Rectal smooth muscle tissue (tissue), 1 donor: ENCODE measurements at regions not wholly inside any gene's neighbourhood (a gene's known extent, or its start where the extent isn't known, plus 50 kb on each side); places are given as distances from the start of the nearest gene placed in this dataset.

Experiments used
- H3K27ac ChIP-seq: one replicate; pipeline ENCODE4 v1.7.0; 2013; ENCODE audit warnings: low read depth, low read length, inconsistent platforms
- H3K27me3 ChIP-seq: one replicate; pipeline ENCODE4 v1.7.0; 2013; ENCODE audit warnings: low read length; ENCODE audit not compliant: control insufficient read depth, insufficient read depth
- H3K36me3 ChIP-seq: one replicate; pipeline ENCODE4 v1.7.0; 2013; ENCODE audit warnings: low read length; ENCODE audit not compliant: control insufficient read depth, insufficient read depth
- H3K4me1 ChIP-seq: one replicate; pipeline ENCODE4 v1.7.0; 2013; ENCODE audit warnings: low read length; ENCODE audit not compliant: control insufficient read depth, insufficient read depth
- H3K4me3 ChIP-seq: one replicate; pipeline ENCODE4 v1.7.0; 2013; ENCODE audit warnings: low read length
- H3K9ac ChIP-seq: one replicate; pipeline ENCODE4 v1.7.0; 2013; ENCODE audit warnings: low read length

GRCh38 chr5:105956456-105957196 lies 1714.1 kb downstream of the EFNA5 start:
- Histone ChIP-seq H3K4me1 (no peaks in the 10 kb centered on the region), H3K27me3 (no peaks in the 10 kb centered on the region), H3K36me3 (no peaks in the 10 kb centered on the region), H3K4me3 (no peak overlapping the region), H3K9ac (no peak overlapping the region), H3K27ac (no peak overlapping the region)

- no peaks in the 10 kb centered on the region for H3K27me3 ChIP-seq
- H3K36me3 ChIP-seq, result no peaks in the 10 kb centered on the region
- H3K4me1 ChIP-seq, result no peaks in the 10 kb centered on the region
- H3K4me3 ChIP-seq, result no peak overlapping the region
- H3K27ac ChIP-seq, result no peak overlapping the region
- no peak overlapping the region for H3K9ac ChIP-seq
Measured at GRCh38 chr5:105954341-105954740, 1716.4 kb downstream of the EFNA5 start.

GRCh38 chr5:105953616-105954015 lies 1717.1 kb downstream of the EFNA5 start:
- H3K4me3 ChIP-seq, result no peak overlapping the region
- no peaks in the 10 kb centered on the region for H3K4me1 ChIP-seq
- H3K27me3 ChIP-seq, result no peaks in the 10 kb centered on the region
- no peak overlapping the region for H3K27ac ChIP-seq
- no peaks in the 10 kb centered on the region for H3K36me3 ChIP-seq
- H3K9ac ChIP-seq, result no peak overlapping the region

- H3K4me3 ChIP-seq, result no peak overlapping the region
- no peak overlapping the region for H3K27ac ChIP-seq
- H3K9ac ChIP-seq, result no peak overlapping the region
- no peaks in the 10 kb centered on the region for H3K4me1 ChIP-seq
- no peaks in the 10 kb centered on the region for H3K27me3 ChIP-seq
- H3K36me3 ChIP-seq, result no peaks in the 10 kb centered on the region
Measured at GRCh38 chr5:105952875-105953274, 1717.9 kb downstream of the EFNA5 start.

GRCh38 chr5:105947461-105947860 lies 1723.3 kb downstream of the EFNA5 start:
- no peaks in the 10 kb centered on the region for H3K27me3 ChIP-seq
- H3K9ac ChIP-seq, result no peak overlapping the region
- H3K4me1 ChIP-seq, result no peaks in the 10 kb centered on the region
- H3K36me3 ChIP-seq, result no peaks in the 10 kb centered on the region
- H3K27ac ChIP-seq, result no peak overlapping the region
- no peak overlapping the region for H3K4me3 ChIP-seq

GRCh38 chr5:105945203-105945972 lies 1725.3 kb downstream of the EFNA5 start:
- no peak overlapping the region for H3K4me3 ChIP-seq
- H3K9ac ChIP-seq, result no peak overlapping the region
- no peaks in the 10 kb centered on the region for H3K36me3 ChIP-seq
- no peaks in the 10 kb centered on the region for H3K27me3 ChIP-seq
- no peak overlapping the region for H3K27ac ChIP-seq
- no peaks in the 10 kb centered on the region for H3K4me1 ChIP-seq

GRCh38 chr5:105940181-105940580 lies 1730.6 kb downstream of the EFNA5 start:
- H3K27me3 ChIP-seq, result no peaks in the 10 kb centered on the region
- H3K9ac ChIP-seq, result no peak overlapping the region
- H3K4me1 ChIP-seq, result no peaks in the 10 kb centered on the region
- no peak overlapping the region for H3K4me3 ChIP-seq
- no peak overlapping the region for H3K27ac ChIP-seq
- H3K36me3 ChIP-seq, result no peaks in the 10 kb centered on the region

- H3K27me3 ChIP-seq, result no peaks in the 10 kb centered on the region
- H3K9ac ChIP-seq, result no peak overlapping the region
- H3K4me3 ChIP-seq, result no peak overlapping the region
- no peaks in the 10 kb centered on the region for H3K4me1 ChIP-seq
- no peak overlapping the region for H3K27ac ChIP-seq
- no peaks in the 10 kb centered on the region for H3K36me3 ChIP-seq
Measured at GRCh38 chr5:105934171-105934570, 1736.6 kb downstream of the EFNA5 start.

GRCh38 chr5:105931881-105932421 lies 1738.8 kb downstream of the EFNA5 start:
- no peaks in the 10 kb centered on the region for H3K27me3 ChIP-seq
- no peaks in the 10 kb centered on the region for H3K4me1 ChIP-seq
- no peak overlapping the region for H3K27ac ChIP-seq
- H3K36me3 ChIP-seq, result no peaks in the 10 kb centered on the region
- H3K9ac ChIP-seq, result no peak overlapping the region
- no peak overlapping the region for H3K4me3 ChIP-seq

- H3K27ac ChIP-seq, result no peak overlapping the region
- no peaks in the 10 kb centered on the region for H3K4me1 ChIP-seq
- H3K4me3 ChIP-seq, result no peak overlapping the region
- H3K9ac ChIP-seq, result no peak overlapping the region
- H3K27me3 ChIP-seq, result no peaks in the 10 kb centered on the region
- H3K36me3 ChIP-seq, result no peaks in the 10 kb centered on the region
Measured at GRCh38 chr5:105929858-105930257, 1740.9 kb downstream of the EFNA5 start.

- H3K9ac ChIP-seq, result no peak overlapping the region
Measured at GRCh38 chr5:105924366-105924765, 1746.4 kb downstream of the EFNA5 start.

GRCh38 chr5:105922574-105922973 lies 1748.2 kb downstream of the EFNA5 start:
- Histone ChIP-seq H3K27ac (no peak overlapping the region), H3K4me3 (no peak overlapping the region), H3K36me3 (no peaks in the 10 kb centered on the region)

More at GRCh38 chr5:105924366-105924765, 1746.4 kb downstream of the EFNA5 start:
- no peaks in the 10 kb centered on the region for H3K27me3 ChIP-seq
- no peak overlapping the region for H3K27ac ChIP-seq
- H3K36me3 ChIP-seq, result no peaks in the 10 kb centered on the region
- no peaks in the 10 kb centered on the region for H3K4me1 ChIP-seq
- H3K4me3 ChIP-seq, result no peak overlapping the region

More at GRCh38 chr5:105922574-105922973, 1748.2 kb downstream of the EFNA5 start:
- no peaks in the 10 kb centered on the region for H3K4me1 ChIP-seq
- no peak overlapping the region for H3K9ac ChIP-seq
- no peaks in the 10 kb centered on the region for H3K27me3 ChIP-seq
